Right lobe of liver (tissue), 4 donors: ENCODE measurements at regions not wholly inside any gene's neighbourhood (a gene's known extent, or its start where the extent isn't known, plus 50 kb on each side); places are given as distances from the start of the nearest gene placed in this dataset.

Source experiments
- POLR2A ChIP-seq: fragments of 450-650 bp; IDR thresholded peaks from one replicate; pipeline ENCODE4 v1.6.1; 2017; ENCODE audit warnings: antibody characterized with exemption, mild to moderate bottlenecking
- TF ChIP-seq, protein P1 (sequence below), 4 donors: fragments of 200-600 bp in 3 of 4; fragments of 450-650 bp in 1 of 4; IDR thresholded peaks; one replicate each; pipeline versions ENCODE4 v1.5.1 to v1.8.0; 2016 to 2022; ENCODE audit warnings: antibody characterized with exemption in 4 of 4, mild to moderate bottlenecking in 2 of 4
- donor health status: DM: no; HTN: no; CAD: no.
- donor health status: DM: no; HTN: no; CAD: no.
- donor health status: DM: no; HTN: yes; CAD: no.

DNA sequence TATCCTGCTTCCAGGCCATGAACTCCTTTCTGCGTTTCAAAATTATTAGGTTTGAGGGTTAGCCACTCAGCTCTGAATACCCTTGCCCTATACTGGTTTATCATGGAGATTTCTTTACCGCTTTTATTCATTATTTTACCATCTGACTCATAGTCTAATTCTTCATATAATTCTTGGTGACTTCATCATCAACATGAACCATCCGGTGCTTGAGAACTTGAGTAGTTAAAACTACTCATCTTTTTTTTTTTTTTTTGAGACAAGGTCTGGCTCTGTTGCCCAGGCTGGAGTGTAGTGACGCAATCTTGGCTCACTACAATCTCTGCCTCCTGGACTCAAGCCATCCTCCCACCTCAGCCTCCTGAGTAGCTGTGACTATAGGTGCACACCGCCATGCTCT lies 94.2 kb upstream of the LHCGR start:
- no peak for TF ChIP-seq POLR2A
- TF ChIP-seq, protein P1, sequence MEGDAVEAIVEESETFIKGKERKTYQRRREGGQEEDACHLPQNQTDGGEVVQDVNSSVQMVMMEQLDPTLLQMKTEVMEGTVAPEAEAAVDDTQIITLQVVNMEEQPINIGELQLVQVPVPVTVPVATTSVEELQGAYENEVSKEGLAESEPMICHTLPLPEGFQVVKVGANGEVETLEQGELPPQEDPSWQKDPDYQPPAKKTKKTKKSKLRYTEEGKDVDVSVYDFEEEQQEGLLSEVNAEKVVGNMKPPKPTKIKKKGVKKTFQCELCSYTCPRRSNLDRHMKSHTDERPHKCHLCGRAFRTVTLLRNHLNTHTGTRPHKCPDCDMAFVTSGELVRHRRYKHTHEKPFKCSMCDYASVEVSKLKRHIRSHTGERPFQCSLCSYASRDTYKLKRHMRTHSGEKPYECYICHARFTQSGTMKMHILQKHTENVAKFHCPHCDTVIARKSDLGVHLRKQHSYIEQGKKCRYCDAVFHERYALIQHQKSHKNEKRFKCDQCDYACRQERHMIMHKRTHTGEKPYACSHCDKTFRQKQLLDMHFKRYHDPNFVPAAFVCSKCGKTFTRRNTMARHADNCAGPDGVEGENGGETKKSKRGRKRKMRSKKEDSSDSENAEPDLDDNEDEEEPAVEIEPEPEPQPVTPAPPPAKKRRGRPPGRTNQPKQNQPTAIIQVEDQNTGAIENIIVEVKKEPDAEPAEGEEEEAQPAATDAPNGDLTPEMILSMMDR (IDR thresholded peaks at IDR 0.05): no peak
